A673 (cell line): ENCODE measurements at regions not wholly inside any gene's neighbourhood (a gene's known extent, or its start where the extent isn't known, plus 50 kb on each side); places are given as distances from the start of the nearest gene placed in this dataset.

ENCODE experiments used
- BruUV-seq: library from RNA; stranded (reverse); fragments of 400-500 nt; replicated peaks from 2 replicates; lab custom pipeline; 2021; lab: Mats Ljungman, UMichigan
- CTCF ChIA-PET: fragments of 300-600 bp; sonication (Branson Sonifier 250); formaldehyde crosslinking; loops from one replicate; lab custom pipeline; 2022; ENCODE audit warnings: antibody characterized with exemption; lab: Charles Lee
- POLR2A ChIA-PET: fragments of 300-600 bp; sonication (Branson Sonifier 250); formaldehyde crosslinking; loops from one replicate; lab custom pipeline; 2022; ENCODE audit warnings: antibody characterized with exemption; ENCODE audit not compliant: low non-redundant PET; lab: Charles Lee
- DNase-seq: peaks from one replicate; pipeline ENCODE4 v3.0.0-alpha.2; 2015; ENCODE audit warnings: low spot score
- H3K27ac ChIP-seq: fragments of 200-600 bp; sonication (generic); 2 replicates; pipeline ENCODE4 v1.5.1; 2016; ENCODE audit warnings: mixed run types, low read depth, mild to moderate bottlenecking, mixed read lengths, antibody characterized with exemption, low read length; ENCODE audit not compliant: poor library complexity, severe bottlenecking
- H3K27me3 ChIP-seq: fragments of 200-600 bp; sonication (generic); replicated peaks from 2 replicates; pipeline ENCODE4 v1.6.1; 2017; ENCODE audit warnings: mixed run types, low read depth, mild to moderate bottlenecking, mixed read lengths, antibody characterized with exemption, low read length; ENCODE audit not compliant: insufficient read depth, poor library complexity
- H3K36me3 ChIP-seq: fragments of 200-600 bp; sonication (generic); 2 replicates; pipeline ENCODE4 v1.6.1; 2016; ENCODE audit warnings: mixed run types, mild to moderate bottlenecking, mixed read lengths, antibody characterized with exemption, low read length; ENCODE audit not compliant: insufficient read depth, poor library complexity, severe bottlenecking
- H3K4me1 ChIP-seq: fragments of 200-600 bp; sonication (generic); 2 replicates; pipeline ENCODE4 v1.6.1; 2017; ENCODE audit warnings: mixed run types, mild to moderate bottlenecking, mixed read lengths, antibody characterized with exemption, low read length; ENCODE audit not compliant: insufficient read depth, poor library complexity, severe bottlenecking
- H3K4me3 ChIP-seq: fragments of 200-600 bp; sonication (generic); 2 replicates; pipeline ENCODE4 v1.5.1; 2016; ENCODE audit warnings: low read depth, mixed run types, mild to moderate bottlenecking, mixed read lengths, low read length; ENCODE audit not compliant: poor library complexity, severe bottlenecking
- H3K9me3 ChIP-seq: fragments of 200-600 bp; sonication (generic); 2 replicates; pipeline ENCODE4 v1.6.1; 2016; ENCODE audit warnings: mixed run types, low read depth, mild to moderate bottlenecking, mixed read lengths, antibody characterized with exemption, low read length; ENCODE audit not compliant: poor library complexity, severe bottlenecking
- CTCF ChIP-seq: fragments of 300-800, 200-600 bp; sonication (generic); conservative IDR thresholded peaks from 2 replicates; pipeline ENCODE4 v1.5.1; 2017; ENCODE audit warnings: low read depth, mild to moderate bottlenecking, antibody characterized with exemption, low read length, moderate library complexity, mixed read lengths
- EZH2 ChIP-seq: fragments of 200-600 bp; sonication (generic); IDR thresholded peaks from 2 replicates; pipeline ENCODE4 v1.6.1; 2017; ENCODE audit warnings: borderline replicate concordance, low read depth, mild to moderate bottlenecking, mixed read lengths, antibody characterized with exemption, low read length; ENCODE audit not compliant: poor library complexity, severe bottlenecking
- intact Hi-C: fragments of 100-400 bp; cut with micrococcal nuclease; formaldehyde crosslinking; loops from one replicate; pipeline ENCODE4 v1.10.0; 2022; ENCODE audit not compliant: unreplicated experiment

- Histone ChIP-seq H3K4me3 (no peak overlapping the region), H3K9me3 (no peaks in the 10 kb centered on the region), H3K4me1 (no peaks in the 10 kb centered on the region), H3K27me3 (peaks cover 67% of the 10 kb centered on the region), H3K36me3 (no peaks in the 10 kb centered on the region), H3K27ac (no peak overlapping the region)
- CTCF ChIA-PET = no interaction called here
- TF ChIP-seq EZH2 (no peak), CTCF (no peak)
- no peak for DNase-seq
- intact Hi-C loops = no loop called here
- no TSS peak for BruUV-seq
- POLR2A ChIA-PET = no interaction called here
Measured at GRCh38 chr1:112141301-112141700, 151.8 kb upstream of the KCND3 start.

GRCh38 chr1:112141923-112142322 lies 152.5 kb upstream of the KCND3 start:
- DNase-seq = no peak
- CTCF ChIA-PET = no interaction called here
- H3K36me3 ChIP-seq = no peaks in the 10 kb centered on the region
- intact Hi-C loops = no loop called here
- no peaks in the 10 kb centered on the region for H3K9me3 ChIP-seq
- peaks cover 64% of the 10 kb centered on the region for H3K27me3 ChIP-seq
- no peak overlapping the region for H3K27ac ChIP-seq
- POLR2A ChIA-PET = no interaction called here
- TF ChIP-seq CTCF = no peak
- TF ChIP-seq EZH2 = no peak
- no peaks in the 10 kb centered on the region for H3K4me1 ChIP-seq
- no peak overlapping the region for H3K4me3 ChIP-seq
- no TSS peak for BruUV-seq

- no peak overlapping the region for H3K4me3 ChIP-seq
- no TSS peak for BruUV-seq
- intact Hi-C loops = no loop called here
- CTCF ChIA-PET = no interaction called here
- no peaks in the 10 kb centered on the region for H3K36me3 ChIP-seq
- no peaks in the 10 kb centered on the region for H3K9me3 ChIP-seq
- no peak overlapping the region for H3K27ac ChIP-seq
- no peaks in the 10 kb centered on the region for H3K4me1 ChIP-seq
- no peak for TF ChIP-seq CTCF
- no peak for TF ChIP-seq EZH2
- peaks cover 54% of the 10 kb centered on the region for H3K27me3 ChIP-seq
- DNase-seq = no peak
- POLR2A ChIA-PET = no interaction called here
Measured at GRCh38 chr1:112143871-112144441, 154.5 kb upstream of the KCND3 start.
